Adrenal gland (tissue), 5 donors: ENCODE measurements at regions not wholly inside any gene's neighbourhood (a gene's known extent, or its start where the extent isn't known, plus 50 kb on each side); places are given as distances from the start of the nearest gene placed in this dataset.

Source experiments
- CTCF ChIP-seq, 6 experiments: fragments of 450-650 bp in 4 of 6; fragments of 200-600 bp in 2 of 6; sonication (generic) in 1 of 6; IDR thresholded peaks; 1 replicate in 5 of 6; 2 replicates in 1 of 6; pipeline versions ENCODE4 v1.5.1 to v1.8.0; 2016 to 2021; ENCODE audit warnings: antibody characterized with exemption in 6 of 6, mild to moderate bottlenecking in 2 of 6, moderate library complexity in 1 of 6
- POLR2A ChIP-seq, 2 donors: fragments of 450-650 bp; IDR thresholded peaks; one replicate each; pipeline ENCODE4 v1.6.1; 2017; ENCODE audit warnings: antibody characterized with exemption in 2 of 2, mild to moderate bottlenecking in 2 of 2, moderate library complexity in 1 of 2
- donor health status: DM: no; HTN: no; CAD: no.

- no peak for TF ChIP-seq CTCF (IDR thresholded peaks at IDR 0.05)
- no peak for TF ChIP-seq POLR2A (IDR thresholded peaks at IDR 0.05)
Measured at GRCh38 chr2:176464886-176465564, 195.8 kb downstream of the MTX2 start.
